Stimulated activated CD8-positive, alpha-beta memory T cell treated with anti-CD3 and anti-CD28 coated beads, Interleukin-4, amount 100 ng/mL, for 1 hour (primary cell): ENCODE measurements at regions not wholly inside any gene's neighbourhood (a gene's known extent, or its start where the extent isn't known, plus 50 kb on each side); places are given as distances from the start of the nearest gene placed in this dataset.
"Not testable (repeated sequence)": the region's sequence is repeated elsewhere in the genome, so short reads cannot be mapped to it uniquely, and the experiment has no call there.

Experiments used
- DNase-seq, 2 donors: peaks; one replicate each; pipeline ENCODE4 v3.0.0-alpha.2; 2020; ENCODE audit warnings: low read depth in 2 of 2, low spot score in 1 of 2

GRCh38 chr6:130547723-130548122, 181.9 kb downstream of the TMEM200A start:
- DNase-seq, result no peak

GRCh38 chr6:130557481-130558112, 191.8 kb downstream of the TMEM200A start:
- DNase-seq, result no peak

GRCh38 chr6:130558131-130558530, 192.3 kb downstream of the TMEM200A start:
- no peak for DNase-seq

- DNase-seq, result no peak
Measured at GRCh38 chr6:130559166-130559565, 193.3 kb downstream of the TMEM200A start.

- DNase-seq, result no peak
Measured at GRCh38 chr6:130560231-130560630, 194.4 kb downstream of the TMEM200A start.

- not testable (repeated sequence) for DNase-seq
Measured at GRCh38 chr6:130561159-130561558, 195.3 kb downstream of the TMEM200A start.

- DNase-seq, result no peak
Measured at GRCh38 chr6:130565696-130566095, 199.9 kb downstream of the TMEM200A start.

- DNase-seq, result no peak
Measured at GRCh38 chr6:130574146-130574545, 208.3 kb downstream of the TMEM200A start.

GRCh38 chr6:130575557-130575956, 209.7 kb downstream of the TMEM200A start:
- no peak for DNase-seq

GRCh38 chr6:130575971-130576370, 210.2 kb downstream of the TMEM200A start:
- peak in 1 of 2 donors; percentile 17 for DNase-seq

- DNase-seq, result no peak
Measured at GRCh38 chr6:130577178-130577919, 211.5 kb downstream of the TMEM200A start.

- DNase-seq, result no peak
Measured at GRCh38 chr6:130578713-130579112, 212.9 kb downstream of the TMEM200A start.

GRCh38 chr6:130583268-130583667, 217.5 kb downstream of the TMEM200A start:
- DNase-seq, result no peak

- no peak for DNase-seq
Measured at GRCh38 chr6:130585587-130585986, 219.8 kb downstream of the TMEM200A start.

- no peak for DNase-seq
Measured at GRCh38 chr6:130587778-130588520, 222.1 kb downstream of the TMEM200A start.

- DNase-seq, result no peak
Measured at GRCh38 chr6:130593200-130593599, 227.4 kb downstream of the TMEM200A start.

GRCh38 chr6:130593948-130594347, 228.1 kb downstream of the TMEM200A start:
- DNase-seq, result no peak

- no peak for DNase-seq
Measured at GRCh38 chr6:130598021-130598989, 228.9 kb upstream of the SMLR1 start.

- no peak for DNase-seq
Measured at GRCh38 chr6:130600880-130601341, 226.3 kb upstream of the SMLR1 start.

- no peak for DNase-seq
Measured at GRCh38 chr6:130602151-130602770, 224.9 kb upstream of the SMLR1 start.
